Occipital lobe (tissue), 1 donor: ENCODE measurements at regions not wholly inside any gene's neighbourhood (a gene's known extent, or its start where the extent isn't known, plus 50 kb on each side); places are given as distances from the start of the nearest gene placed in this dataset.
"Not testable (repeated sequence)": the region's sequence is repeated elsewhere in the genome, so short reads cannot be mapped to it uniquely, and the experiment has no call there.

ENCODE experiments used
- DNase-seq: peaks from one replicate; lab custom pipeline; 2025; lab: John Stamatoyannopoulos, UW

DNA sequence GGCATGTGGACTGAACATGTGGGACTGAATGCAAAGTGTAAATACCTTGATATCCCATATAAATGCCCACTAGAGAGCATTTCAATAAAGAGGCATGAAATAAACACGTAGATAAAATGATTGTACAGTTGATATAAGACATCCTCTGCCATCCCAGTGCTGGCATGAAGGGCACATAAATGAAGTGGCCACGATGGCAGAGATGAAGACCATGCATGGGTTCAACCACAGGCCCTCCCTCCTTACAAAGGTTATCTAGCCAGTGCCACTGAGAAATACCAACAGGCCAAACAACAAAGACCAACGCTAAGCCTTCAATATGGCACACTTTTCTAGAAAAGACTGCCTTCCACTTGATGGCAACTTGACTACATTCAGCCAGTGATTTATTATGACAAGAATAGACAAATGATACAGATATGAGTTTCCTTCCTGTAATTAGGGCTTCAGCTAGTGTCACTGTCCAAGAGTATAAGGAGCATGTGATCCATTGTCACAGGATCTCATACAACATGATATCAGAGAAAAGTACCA lies 493.9 kb upstream of the MAP2 start:
- no peak for DNase-seq

DNA sequence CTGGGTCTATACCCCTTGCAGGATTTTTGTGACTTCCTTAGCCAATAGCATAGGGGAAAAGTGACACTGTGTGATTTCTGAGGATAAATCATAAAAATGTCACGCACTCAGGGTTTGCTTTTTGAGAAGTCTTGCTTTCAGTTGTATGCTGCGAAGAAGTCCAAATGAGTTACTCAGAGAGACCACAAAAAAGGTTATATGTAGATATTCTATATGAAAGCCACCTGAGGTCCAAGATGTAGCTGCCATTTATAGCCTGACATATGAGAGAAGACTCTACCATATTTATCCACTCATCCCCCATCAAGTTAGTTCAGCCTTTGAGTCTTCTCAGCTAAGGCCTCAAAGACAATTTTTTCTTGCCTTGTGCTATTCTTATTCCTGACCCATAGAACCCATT lies 488.3 kb upstream of the MAP2 start:
- no peak for DNase-seq

DNA sequence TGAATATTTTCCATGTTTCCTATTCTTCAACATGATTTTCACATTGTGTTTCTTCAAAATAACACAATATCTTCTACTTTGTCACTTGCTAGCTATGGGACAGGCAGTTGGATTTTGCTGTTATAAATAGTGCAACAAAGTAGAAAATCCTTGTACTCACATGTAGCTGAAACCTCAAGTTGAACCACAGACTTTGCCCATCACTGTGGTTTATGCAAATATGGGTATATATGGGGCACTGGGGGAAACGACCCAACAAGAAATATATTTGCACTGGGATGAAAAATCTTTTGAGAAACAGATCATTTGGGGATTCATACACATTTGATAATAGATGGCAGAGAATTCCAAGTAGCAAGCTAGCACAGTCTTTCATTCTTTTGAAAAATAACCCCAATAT lies 486.3 kb upstream of the MAP2 start:
- no peak for DNase-seq

DNA sequence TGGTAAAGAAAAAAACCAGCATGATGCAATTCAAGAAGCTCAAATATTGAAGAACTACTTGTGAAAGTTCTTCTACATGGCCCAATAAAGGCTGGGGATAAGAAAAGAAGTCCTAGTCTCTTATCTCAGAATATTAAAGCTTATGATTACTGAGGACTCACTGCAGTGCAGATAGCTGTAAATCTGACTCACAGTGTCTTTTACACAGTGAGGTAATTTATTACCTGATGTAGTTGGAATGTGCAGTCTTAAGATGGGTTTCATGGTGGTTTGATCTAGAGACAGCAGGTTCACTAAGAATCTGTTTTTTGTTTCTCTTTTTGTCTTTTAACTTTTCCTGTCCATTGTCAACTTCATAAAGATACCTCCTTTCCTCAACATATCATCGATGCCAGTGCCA lies 484.0 kb upstream of the MAP2 start:
- no peak for DNase-seq

DNA sequence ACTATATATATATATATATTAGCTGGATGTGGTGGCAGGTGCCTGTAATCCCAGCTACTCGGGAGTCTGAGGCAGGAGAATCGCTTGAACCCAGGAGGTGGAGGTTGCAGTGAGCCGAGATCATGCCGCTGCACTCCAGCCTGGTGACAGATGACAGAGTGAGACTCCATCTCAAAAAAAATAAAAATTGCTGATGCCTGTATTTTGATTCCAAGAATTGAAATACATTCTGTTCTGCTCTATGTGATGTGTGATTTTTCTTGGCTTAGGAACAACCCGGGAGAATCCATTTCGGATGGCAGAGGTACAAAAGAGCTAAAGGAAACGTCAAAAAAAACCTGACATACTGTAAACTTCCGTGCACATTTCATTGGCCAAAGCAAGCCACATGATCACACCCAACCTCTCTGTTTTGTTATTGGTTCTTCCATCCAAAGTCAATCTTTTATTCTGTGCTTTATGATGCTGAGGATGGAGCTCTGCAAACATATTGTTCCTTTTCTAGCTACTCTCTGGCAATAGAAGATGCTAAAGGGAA lies 478.1 kb upstream of the MAP2 start:
- DNase-seq, result no peak

DNA sequence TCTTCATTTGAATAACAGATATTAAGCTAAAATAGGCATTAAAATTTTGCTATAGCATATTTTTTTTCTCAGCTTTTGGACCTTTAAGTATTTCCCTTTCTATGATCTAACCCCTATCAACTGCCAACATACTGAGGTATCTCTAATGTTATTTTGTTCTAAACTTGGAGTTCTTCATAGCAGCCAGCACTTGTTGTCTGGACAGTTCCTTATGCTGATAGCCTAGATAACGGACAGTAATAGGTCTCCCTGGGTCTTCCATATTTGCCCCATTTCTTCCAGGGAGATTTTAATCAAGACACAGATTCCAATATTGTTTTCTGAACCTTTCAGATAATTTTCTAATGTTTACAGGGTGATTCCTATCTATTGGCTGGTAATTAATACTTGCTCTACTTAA lies 475.8 kb upstream of the MAP2 start:
- no peak for DNase-seq

DNA sequence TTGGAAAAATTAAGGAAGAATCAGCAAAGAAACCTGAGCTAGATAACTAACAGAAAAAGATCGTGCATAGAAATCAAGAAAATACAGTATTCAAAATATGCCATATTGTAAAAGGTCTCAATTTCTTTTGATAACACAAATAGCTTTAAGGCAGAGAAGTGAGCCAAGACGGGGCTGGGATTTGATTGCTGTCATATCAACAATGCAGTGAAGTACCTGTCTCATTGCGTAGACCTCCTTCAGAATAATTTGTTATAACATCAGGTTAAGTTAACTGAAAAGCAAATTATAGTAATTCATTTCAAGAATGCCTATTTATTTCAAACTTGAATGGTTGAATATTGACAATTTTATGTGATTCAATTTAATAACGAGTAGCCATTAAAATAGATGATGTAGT lies 453.8 kb upstream of the MAP2 start:
- DNase-seq, result no peak

DNA sequence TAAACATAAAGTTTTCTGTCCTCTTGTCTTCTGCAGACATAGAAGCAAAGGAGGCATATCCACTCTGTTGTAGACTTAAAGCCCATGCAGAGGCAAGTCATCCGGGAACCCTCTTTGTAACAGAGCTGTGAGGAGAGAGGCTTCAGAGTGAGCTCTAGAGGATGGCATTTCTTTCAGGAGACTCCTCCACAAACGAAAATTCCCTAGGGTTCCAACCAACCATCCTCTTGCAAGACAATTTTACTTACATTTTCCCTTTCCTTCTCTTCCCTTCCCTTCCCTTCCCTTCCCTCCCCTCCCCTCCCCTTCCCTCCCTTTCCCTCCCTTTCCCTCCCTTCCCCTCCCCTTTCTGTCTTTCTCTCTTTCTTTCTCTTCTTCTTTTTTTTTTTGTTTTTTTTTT lies 446.3 kb upstream of the MAP2 start:
- DNase-seq, result no peak

DNA sequence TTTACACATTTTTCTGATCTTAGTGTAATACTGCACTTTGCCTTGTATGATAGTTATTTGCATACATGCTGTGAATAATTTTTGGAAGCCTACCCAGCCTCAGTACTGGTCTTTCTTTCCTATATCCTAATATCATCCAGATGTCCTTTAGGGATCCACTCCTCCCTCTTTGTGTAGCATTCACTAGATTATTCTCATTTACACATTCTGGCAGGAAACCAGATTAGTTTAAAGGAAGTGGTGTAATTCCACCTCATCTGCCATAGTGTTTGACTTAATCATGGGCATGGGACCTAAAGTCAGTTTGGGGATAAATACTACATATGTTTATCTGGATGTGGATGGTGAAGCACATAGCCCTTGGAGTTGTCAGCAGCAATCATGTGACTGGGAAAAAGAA lies 444.9 kb upstream of the MAP2 start:
- no peak for DNase-seq

DNA sequence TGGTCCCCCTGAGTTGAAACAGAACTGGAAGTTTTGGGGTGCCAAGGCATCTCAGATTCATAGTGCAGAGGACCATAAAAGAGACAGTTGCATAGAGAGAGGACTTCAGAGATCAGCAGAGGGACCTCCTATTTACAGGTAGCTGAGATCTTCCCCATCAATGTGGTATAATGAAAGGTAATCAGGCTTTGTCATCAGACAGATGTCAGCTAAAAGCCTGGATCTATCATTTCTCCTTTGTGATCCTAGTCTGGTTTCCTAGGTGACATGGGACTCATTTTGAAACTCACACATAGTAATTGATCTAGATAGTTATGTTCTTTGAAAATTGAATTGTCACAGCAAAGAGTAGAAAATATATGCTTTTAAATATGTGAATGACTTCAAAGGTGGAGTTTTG lies 443.5 kb upstream of the MAP2 start:
- DNase-seq, result no peak

DNA sequence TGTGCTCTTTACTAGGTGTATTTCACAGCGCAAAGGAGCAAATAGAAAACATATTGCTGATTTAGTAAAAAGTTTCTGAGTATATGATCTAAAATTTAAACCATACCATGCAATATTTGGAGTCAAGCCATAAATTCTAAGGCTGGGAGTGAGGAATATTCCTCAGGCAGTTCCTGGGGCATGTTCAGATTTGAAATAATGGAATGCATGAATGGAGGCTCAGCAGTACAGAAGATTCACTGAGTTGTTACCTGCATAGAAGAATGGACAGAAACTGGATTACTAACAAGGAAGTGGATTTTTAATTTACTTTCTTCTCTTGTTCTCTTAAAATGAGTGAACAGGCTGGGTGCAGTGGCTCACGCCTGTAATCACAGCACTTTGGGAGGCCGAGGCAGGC lies 441.0 kb upstream of the MAP2 start:
- DNase-seq, result no peak

DNA sequence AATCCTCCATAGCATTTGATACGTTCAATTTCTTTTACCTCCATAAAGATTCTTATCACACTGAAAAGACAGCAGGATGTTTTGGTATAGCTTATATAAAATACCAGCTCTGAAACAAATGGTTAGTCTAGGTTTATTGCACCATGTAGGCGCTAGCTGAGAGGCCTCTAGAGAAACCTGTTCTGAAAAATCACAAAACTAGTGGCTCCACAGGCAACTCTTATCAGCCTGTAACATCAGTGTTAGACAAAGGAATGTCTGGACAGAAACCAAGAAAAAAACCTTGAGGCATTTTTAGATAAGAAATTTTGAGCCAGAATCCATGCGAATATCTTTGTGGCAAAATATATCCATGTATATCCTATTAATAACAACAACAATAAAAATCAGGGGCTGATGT lies 440.4 kb upstream of the MAP2 start:
- DNase-seq, result no peak

DNA sequence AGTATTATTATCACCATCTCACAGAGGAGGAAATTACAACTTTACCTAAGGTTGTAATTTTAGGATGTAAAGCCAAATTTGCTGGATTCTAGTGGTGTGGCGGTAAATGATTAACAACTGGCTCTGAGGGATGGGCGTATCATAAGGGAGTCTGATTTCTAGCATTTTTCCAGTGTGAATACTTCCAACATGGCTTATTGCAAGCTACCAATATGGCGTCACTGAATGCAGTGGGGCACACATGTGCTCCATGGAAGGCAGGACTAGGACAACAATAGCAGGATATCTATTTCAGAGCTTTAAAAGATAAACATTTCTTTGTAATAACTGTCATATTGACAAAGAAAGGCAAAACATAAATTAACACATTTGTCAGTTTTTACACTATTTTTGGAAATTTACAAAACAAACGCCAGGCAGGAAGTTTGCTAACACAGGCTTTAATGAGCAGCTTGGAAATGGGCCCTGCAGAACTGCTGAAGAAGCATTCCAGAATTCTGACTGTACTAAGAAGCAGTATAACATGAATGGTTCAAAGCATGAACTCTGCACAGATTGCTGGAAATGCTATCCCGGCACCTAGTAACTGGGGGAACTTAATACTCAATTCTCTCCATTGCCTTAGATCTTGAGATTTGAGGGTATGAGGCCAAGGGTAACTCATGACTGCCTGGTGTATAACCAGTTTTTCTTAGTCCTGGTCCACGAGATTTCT lies 439.3 kb upstream of the MAP2 start:
- no peak for DNase-seq

DNA sequence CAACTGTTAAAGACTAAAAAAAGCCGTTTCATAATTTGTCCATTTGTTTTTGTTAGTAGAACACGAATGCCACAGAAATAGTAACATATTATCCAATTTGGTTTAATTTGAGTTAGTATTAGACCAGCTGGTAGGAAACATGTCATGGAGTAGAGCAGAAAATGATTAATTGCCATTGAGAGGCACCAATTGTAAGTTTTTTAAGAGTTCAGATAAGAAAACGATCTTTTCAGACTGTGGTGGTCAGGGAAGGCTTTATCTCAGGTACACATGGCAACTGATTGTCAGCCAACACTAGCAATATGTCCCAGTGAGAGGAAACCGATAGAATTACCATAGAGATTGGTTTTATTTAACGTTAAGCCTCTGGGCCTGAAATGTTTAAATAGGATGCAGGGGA lies 438.2 kb upstream of the MAP2 start:
- DNase-seq, result no peak

DNA sequence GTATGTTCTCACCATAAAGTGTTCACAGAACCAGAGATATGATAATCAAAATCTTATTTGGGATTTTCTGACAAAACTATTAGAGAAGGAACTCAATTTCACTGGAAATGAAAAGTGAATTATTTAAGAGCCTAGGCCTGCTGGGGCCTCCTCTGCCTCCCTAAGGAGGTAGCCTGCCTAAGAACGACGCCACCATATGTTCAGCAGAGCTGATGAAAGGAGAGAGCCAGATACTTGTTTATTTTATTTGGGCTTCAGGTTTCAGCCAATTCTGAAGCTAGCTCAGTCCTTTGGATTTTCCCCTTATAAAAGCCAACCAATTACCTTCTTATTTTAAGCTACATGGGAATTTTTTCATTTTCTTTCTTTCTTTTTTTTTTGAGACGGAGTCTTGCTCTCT lies 433.1 kb upstream of the MAP2 start:
- no peak for DNase-seq

DNA sequence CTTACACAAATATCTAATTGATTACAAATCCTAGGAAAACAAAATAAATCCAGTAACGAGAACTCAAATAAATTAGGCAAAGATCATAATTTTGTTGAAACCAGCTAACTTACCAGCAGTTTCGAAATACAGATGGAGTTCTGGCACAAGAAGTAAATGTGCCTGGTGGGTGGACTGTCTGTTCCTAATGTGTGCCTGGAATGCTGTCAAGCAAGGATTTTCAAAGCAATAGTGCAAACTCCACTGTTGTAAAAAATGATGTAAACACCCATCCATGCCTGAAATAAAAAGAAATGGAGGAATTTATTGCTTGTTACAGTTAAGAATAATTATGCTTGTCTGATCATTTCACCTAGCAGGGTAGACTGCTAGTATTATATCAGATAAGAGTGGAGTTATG lies 423.9 kb upstream of the MAP2 start:
- DNase-seq, result no peak

DNA sequence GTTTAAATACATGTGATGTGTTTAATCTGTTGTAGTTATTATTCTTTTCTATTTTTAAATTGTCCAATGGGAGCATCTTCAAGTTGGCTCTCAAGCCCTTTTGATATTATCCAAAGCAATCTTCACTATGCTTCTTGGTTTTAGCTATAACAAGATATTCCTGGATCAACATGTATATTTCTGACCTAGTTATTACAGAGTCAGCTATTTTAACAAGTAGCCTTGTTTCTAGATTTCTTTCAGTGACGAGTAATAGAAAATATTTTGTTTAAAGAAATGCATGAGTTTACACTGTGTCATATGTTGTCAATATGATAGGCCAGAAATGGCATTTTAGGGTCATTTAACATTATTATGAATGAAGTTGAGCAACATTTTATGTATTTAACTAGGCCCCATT lies 421.8 kb upstream of the MAP2 start:
- DNase-seq, result no peak

DNA sequence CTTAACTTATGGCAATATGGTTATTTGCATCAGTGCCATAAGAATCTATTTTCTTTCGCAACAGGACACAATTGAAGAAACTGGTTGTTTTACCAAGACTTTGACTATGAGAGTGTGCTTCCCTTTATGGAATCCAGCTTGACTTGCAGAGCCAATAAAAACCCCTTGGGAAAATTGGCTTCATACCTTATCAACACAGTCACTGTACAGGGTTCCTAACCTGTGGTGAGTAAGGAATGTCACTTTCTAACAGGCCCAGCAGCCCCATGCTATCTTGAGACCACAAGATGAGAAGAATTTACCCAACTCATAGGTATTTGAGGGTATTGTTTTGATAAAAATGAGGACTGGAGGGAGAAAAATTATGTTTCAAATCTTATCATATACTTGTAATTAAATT lies 418.5 kb upstream of the MAP2 start:
- no peak for DNase-seq

DNA sequence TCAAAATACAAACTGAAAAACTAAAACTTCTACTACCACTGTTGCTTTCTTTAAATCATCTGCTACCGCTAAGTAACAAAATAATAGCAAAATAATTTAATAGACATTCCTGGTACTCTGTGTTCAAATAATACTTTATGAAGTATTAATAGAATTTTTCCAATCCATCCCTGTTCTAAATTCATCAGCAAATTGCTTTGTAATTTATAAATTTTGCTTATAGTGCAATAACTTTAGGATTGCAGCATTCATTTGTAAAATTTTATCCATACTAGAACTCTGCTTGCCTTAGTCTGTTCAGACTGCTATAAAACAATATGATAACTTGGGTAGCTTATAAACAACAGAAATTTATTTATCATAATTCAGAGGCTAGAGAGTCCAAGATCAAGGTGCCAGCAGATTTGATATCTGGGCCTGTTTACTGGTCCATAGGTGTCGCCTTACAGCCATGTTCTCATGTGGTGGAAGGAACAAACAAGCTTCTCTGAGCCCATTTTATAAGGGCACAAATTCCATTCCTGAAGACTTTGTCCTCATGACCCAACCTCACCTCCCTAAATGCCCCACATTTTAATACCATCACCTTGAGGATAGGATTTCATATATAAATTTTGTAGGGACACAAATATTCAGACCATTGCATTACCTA lies 415.1 kb upstream of the MAP2 start:
- no peak for DNase-seq

DNA sequence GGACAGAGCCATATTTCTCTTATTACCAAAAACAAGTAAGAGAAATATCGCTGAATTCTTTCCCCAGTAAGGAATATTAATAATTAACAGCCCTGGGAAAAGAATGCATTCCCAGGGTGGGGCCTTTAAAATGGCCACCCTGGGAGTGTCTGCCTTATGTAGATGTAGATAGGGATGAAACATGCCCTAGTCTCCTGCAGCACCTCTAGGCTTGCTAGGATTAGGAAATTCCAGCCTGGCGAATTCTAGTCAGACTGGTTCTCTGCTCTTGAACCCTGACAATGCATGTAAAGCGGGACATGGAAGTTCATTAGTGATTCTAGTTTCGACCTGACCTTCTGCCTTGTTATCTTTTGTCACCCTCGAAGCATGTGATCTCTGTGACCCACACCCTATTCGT lies 405.2 kb upstream of the MAP2 start:
- not testable (repeated sequence) for DNase-seq

DNA sequence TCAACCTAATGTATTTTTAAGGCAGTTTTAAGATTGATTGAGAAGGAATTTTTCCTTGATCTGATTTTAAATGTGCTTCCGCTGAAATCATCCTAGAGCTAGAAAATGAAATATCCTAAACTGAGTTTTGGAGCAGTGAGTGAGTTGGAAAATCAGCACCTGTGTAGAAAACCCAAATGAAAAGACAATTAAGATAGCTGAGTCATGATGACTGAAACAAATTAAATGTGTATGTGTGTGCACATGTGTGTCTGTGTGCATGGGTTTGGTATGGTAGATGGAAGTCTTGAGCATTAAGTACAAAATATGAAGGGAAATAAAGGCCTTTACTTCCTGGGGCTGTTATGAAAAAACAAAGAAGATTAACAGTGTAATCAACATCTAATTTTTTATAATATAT lies 394.6 kb upstream of the MAP2 start:
- DNase-seq, result no peak

DNA sequence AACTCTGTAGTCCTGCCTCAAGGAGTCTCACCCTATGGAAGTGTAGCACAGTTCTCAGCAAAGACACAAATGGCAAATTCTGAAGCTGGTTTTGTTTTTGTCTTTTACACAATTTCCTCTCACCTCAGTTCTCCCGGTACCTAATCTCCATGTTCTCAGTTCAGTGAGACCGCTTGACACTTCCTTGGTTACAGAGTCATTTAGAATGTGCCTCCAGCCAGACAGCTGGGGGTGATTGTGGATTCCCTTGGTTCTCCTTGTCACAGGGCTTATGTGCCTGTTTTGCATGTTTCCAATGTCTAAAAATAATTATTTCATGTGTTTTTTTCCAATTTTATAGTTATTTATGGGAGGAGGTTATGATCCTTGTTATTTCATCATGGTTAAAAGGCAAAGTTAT lies 379.5 kb upstream of the MAP2 start:
- DNase-seq, result no peak

DNA sequence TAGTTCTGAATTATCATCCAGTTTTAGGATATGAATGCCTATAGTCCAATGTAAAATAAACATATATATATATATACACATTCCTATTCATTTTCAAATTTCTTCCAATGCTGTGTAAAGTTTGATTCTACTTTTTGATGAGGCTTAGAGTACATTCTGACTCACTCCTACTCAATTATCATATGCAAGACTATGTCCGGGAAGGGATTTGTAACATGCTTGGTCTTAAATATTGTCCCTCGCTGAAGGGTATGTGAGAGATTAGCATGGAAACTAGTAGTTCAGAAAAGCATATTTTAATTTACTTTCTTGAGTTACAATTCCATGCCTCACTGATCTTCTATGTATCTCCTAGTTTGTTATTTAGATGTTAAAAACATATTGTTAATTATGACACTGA lies 377.7 kb upstream of the MAP2 start:
- no peak for DNase-seq
